Neural progenitor cell (in vitro differentiated cells): ENCODE measurements at regions not wholly inside any gene's neighbourhood (a gene's known extent, or its start where the extent isn't known, plus 50 kb on each side); places are given as distances from the start of the nearest gene placed in this dataset.

Source experiments
- EZH2 ChIP-seq: fragments of 200-600 bp; sonication (generic); IDR thresholded peaks from 2 replicates; pipeline ENCODE4 v1.6.1; 2017; ENCODE audit warnings: antibody characterized with exemption, mild to moderate bottlenecking, moderate library complexity
- EZH2phosphoT487 ChIP-seq: fragments of 200-600 bp; sonication (generic); IDR thresholded peaks from 2 replicates; pipeline ENCODE4 v1.6.1; 2017; ENCODE audit warnings: antibody characterized with exemption
- TF ChIP-seq, protein P1 (sequence below): fragments of 200-600 bp; sonication (generic); IDR thresholded peaks from 2 replicates; pipeline ENCODE4 v1.5.1; 2017; ENCODE audit warnings: antibody characterized with exemption, mild to moderate bottlenecking

- TF ChIP-seq EZH2 (no peak), EZH2phosphoT487 (no peak)
- TF ChIP-seq, protein P1, sequence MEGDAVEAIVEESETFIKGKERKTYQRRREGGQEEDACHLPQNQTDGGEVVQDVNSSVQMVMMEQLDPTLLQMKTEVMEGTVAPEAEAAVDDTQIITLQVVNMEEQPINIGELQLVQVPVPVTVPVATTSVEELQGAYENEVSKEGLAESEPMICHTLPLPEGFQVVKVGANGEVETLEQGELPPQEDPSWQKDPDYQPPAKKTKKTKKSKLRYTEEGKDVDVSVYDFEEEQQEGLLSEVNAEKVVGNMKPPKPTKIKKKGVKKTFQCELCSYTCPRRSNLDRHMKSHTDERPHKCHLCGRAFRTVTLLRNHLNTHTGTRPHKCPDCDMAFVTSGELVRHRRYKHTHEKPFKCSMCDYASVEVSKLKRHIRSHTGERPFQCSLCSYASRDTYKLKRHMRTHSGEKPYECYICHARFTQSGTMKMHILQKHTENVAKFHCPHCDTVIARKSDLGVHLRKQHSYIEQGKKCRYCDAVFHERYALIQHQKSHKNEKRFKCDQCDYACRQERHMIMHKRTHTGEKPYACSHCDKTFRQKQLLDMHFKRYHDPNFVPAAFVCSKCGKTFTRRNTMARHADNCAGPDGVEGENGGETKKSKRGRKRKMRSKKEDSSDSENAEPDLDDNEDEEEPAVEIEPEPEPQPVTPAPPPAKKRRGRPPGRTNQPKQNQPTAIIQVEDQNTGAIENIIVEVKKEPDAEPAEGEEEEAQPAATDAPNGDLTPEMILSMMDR: peak; percentile 99
These were observed 89.4 kb downstream of the LINGO1 start for GRCh38 chr15:77543159-77543882.
